SH-SY5Y (cell line): ENCODE measurements at regions not wholly inside any gene's neighbourhood (a gene's known extent, or its start where the extent isn't known, plus 50 kb on each side); places are given as distances from the start of the nearest gene placed in this dataset.

Source experiments
- GATA2 ChIP-seq: IDR thresholded peaks from 2 replicates; pipeline ENCODE4 v1.6.1; 2011; ENCODE audit warnings: mild to moderate bottlenecking, low read depth, low read length
- GATA3 ChIP-seq: IDR thresholded peaks from 2 replicates; pipeline ENCODE4 v1.6.1; 2011; ENCODE audit warnings: low read depth, mild to moderate bottlenecking, low read length, moderate library complexity

DNA sequence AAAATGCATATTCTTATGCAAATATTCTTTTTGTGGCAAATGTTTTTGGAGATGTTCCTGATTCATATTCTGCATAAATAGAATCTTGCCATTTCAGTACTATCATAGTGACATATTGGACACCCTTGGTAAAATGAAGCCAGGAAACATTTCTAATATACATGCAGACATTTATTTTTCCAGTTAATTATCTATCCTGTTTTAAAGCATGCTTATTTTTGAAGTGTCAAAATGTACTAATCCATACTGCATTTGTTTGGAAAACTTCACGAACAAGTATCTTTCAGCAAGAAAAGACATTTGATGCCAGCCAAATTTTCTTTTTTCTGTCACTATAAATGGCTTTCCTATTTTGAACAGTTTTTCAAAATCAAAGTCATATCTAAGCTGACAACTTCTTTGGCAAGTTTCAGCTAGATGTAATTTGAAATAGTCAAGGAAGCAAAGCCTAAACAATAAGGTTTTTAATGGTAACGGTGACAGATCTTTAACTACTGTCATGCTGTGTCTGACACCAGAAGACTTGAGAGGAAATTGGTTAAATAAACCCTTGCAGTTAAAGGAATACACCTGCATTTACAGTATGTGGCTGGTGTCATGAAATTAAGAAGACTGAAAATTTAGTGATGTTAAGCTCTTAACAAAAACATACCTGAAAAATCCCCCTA lies 284.3 kb downstream of the TLE1 start:
- no peak for TF ChIP-seq GATA3
- TF ChIP-seq GATA2 = no peak
